GM13977 (cell line): ENCODE measurements at regions not wholly inside any gene's neighbourhood (a gene's known extent, or its start where the extent isn't known, plus 50 kb on each side); places are given as distances from the start of the nearest gene placed in this dataset.

Experiments used
- DNase-seq: peaks from one replicate; pipeline ENCODE4 v3.0.0; 2012; ENCODE audit warnings: low spot score
- in situ Hi-C: fragments of 300-500 bp; cut with MboI; formaldehyde crosslinking; loops from one replicate; pipeline ENCODE4 v1.12.0; 2022; ENCODE audit warnings: low sequenced_read_pairs, low pct_unique_long_range_greater_than_20kb, mixed read lengths, inconsistent platforms; ENCODE audit not compliant: unreplicated experiment
- TF ChIP-seq, protein P1 (sequence below): IDR thresholded peaks from 2 replicates; pipeline ENCODE4 v1.5.1; 2012; ENCODE audit warnings: mild to moderate bottlenecking, control low read depth; ENCODE audit not compliant: insufficient read depth; ENCODE audit errors: extremely low read depth, missing control alignments

DNA sequence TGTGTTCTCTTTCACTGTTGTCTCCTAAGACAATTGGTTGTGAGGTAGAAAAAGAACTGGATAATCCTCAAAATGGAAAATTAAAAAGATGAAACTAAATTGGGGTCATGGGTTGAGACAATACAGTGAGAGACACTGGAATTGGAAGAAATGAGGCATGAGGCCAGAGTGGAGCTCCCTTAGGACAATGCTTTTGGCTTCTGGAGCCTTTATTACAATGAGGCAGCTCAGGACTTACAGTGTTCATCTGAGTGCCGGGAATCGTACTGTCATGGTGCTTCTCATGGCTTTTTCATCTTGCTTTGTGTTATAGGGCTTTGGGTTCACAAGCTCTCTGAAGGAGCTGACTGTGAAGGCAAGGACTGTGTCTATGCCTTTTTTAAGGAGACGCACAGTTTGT, 293.5 kb downstream of the SOX2 start:
- DNase-seq, result no peak
- TF ChIP-seq, protein P1, sequence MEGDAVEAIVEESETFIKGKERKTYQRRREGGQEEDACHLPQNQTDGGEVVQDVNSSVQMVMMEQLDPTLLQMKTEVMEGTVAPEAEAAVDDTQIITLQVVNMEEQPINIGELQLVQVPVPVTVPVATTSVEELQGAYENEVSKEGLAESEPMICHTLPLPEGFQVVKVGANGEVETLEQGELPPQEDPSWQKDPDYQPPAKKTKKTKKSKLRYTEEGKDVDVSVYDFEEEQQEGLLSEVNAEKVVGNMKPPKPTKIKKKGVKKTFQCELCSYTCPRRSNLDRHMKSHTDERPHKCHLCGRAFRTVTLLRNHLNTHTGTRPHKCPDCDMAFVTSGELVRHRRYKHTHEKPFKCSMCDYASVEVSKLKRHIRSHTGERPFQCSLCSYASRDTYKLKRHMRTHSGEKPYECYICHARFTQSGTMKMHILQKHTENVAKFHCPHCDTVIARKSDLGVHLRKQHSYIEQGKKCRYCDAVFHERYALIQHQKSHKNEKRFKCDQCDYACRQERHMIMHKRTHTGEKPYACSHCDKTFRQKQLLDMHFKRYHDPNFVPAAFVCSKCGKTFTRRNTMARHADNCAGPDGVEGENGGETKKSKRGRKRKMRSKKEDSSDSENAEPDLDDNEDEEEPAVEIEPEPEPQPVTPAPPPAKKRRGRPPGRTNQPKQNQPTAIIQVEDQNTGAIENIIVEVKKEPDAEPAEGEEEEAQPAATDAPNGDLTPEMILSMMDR, result no peak
- in situ Hi-C loops, result no loop called here

DNA sequence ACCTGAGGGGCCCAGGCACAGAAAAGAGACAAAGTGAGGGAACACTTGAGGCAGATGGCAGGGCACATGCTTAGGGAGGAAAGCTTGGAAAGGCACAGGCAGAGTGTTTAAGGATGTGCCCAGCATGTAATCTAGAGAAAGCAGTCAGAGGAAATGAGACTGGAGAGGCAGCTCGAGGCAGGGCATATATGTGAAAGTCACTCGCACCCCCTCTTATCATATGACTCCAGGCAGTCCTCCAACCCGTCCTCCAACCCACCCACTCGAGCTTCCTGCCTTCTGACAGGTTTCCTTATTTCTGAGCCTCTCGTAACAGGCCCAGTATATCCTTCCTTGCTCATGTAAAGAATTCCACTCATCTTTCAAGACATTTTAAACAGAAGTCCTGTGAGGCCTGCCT, 294.0 kb downstream of the SOX2 start:
- in situ Hi-C loops, result no loop called here
- DNase-seq, result no peak

DNA sequence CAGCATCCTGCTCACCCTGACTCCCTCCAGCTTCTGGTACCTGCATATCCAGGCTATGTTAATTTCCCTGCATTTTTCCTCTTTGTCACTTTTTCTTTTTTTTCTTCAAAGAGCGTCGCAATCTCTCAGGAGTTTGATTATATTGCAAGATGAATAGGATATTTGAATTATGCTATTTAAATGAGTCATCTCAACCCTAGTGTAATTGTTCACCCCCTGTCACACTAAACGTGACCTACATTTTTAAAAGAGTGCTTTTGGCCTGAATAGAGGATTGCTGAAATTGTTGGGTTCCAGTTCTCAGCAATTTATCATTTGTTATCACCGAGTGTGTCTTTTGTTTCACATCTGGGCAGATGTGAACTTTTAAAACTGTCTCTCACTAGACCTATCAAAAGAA, 294.7 kb downstream of the SOX2 start:
- in situ Hi-C loops, result no loop called here
- DNase-seq, result no peak
- TF ChIP-seq, protein P1, result no peak

More for the DNA sequence above, 294.0 kb downstream of the SOX2 start:
- TF ChIP-seq, protein P1, result no peak

DNA sequence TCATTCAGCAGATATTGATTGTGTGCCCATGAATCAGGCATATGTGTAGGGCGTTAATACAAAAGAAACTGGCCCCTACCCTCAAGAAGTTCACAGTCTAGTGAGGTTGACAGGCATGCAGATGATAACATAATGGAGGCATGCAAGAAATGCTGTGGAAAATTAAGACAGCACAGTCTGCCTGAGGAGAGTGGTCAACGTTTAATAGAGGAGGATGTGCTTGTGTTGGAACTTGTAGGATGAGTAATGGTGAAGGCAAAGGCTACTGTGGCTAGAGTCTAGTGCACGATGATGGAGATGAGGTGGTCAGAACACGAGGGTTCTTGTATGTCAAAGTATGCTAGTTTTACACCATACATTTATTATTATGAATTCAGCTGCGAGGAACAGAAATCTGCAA, 295.7 kb downstream of the SOX2 start:
- in situ Hi-C loops, result no loop called here
- TF ChIP-seq, protein P1, result no peak
- DNase-seq, result no peak

DNA sequence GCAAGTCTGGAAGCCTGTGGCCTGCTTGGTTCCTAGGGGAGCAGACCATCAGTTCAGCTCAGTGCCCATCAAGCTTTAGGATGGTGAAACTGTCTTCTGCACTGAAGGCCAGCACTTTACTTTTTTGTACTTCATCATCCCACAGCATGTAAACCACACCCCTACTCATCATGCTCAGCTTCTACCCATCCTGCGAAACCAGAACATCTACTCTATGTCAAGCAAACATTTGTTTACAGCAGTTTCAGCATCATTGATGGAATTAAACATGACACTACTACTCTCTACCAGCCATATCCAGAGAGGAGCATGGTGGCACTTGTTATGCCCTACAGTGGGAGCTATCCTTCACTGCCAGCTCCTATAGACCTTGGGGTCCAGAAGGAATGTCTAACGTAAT, 306.6 kb downstream of the SOX2 start:
- no peak for DNase-seq
- TF ChIP-seq, protein P1, result no peak
- in situ Hi-C loops, result no loop called here

DNA sequence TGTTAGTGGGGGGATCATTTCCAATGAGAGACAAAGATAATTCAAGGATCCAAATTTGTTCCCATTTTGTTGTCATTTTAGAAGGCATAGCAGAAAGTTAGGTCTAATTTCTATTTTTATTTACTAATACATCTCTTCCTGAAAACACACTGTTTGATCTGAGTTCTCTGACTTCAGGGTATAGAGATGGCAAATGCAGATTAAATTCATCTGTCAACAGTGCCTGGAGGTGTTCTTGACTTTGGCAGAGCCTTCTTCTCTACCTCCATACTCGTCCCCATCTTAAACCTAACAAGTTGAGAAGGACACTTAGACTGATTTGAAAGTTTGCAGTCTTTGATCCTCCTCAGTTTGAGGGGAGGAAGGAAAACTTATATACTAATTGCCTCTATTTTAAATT, 308.2 kb downstream of the SOX2 start:
- in situ Hi-C loops, result no loop called here
- no peak for DNase-seq
- TF ChIP-seq, protein P1, result no peak

DNA sequence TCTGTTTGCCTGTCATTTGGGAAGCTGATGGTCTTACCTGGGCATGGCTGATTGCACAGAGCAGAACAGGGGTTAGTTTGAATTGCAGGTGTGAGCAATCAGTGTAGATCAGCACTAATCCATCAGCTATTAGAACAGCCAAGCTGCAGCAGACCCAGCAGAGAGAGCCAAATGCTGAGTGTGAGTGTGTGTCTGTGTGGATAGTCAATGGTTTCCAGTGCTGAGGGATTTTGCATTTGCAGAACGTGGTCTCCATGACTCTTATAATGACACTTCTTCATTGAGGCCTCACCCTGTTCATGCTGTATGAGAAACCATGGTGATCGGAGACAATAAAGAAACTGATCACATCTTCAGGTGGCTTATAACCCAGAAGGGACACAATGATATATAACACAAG, 312.1 kb downstream of the SOX2 start:
- in situ Hi-C loops, result no loop called here
- no peak for DNase-seq
- TF ChIP-seq, protein P1, result no peak
